Esophagus squamous epithelium (tissue), 4 donors: ENCODE measurements at regions not wholly inside any gene's neighbourhood (a gene's known extent, or its start where the extent isn't known, plus 50 kb on each side); places are given as distances from the start of the nearest gene placed in this dataset.

ENCODE experiments used
- CTCF ChIP-seq, 6 experiments: fragments of 450-650 bp in 4 of 6; fragments of 200-600 bp in 2 of 6; sonication (generic) in 2 of 6; IDR thresholded peaks; one replicate each; pipeline ENCODE4 v1.5.1; 2016 to 2019; ENCODE audit warnings: antibody characterized with exemption in 6 of 6, mild to moderate bottlenecking in 4 of 6, moderate library complexity in 4 of 6
- POLR2A ChIP-seq, 4 donors: fragments of 450-650 bp; IDR thresholded peaks; one replicate each; pipeline ENCODE4 v1.6.1; 2017; ENCODE audit warnings: antibody characterized with exemption in 4 of 4, mild to moderate bottlenecking in 4 of 4, moderate library complexity in 3 of 4

DNA sequence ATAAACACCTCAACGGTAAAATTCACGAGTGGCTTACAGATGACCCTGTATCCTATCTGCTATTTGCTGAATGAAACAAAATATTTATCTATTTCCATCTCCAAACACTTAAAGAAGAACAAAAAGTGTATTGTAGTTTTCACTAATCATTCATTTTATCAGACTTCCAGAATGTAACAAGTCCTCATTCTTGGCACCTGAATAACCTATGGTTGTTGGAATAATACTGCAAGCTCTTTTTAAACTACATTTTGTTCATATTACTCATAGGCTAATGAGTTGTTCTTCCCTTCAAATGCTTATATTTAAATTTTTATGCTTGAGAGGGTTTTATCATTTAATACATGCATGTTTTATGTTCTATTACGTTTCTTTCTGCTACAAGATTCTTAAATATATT, 1434.1 kb downstream of the SI start:
- no peak for TF ChIP-seq CTCF (IDR thresholded peaks at IDR 0.05)
- TF ChIP-seq POLR2A (IDR thresholded peaks at IDR 0.05): no peak
